Prostate gland (tissue), 2 donors: ENCODE measurements at regions not wholly inside any gene's neighbourhood (a gene's known extent, or its start where the extent isn't known, plus 50 kb on each side); places are given as distances from the start of the nearest gene placed in this dataset.
"Not testable (repeated sequence)": the region's sequence is repeated elsewhere in the genome, so short reads cannot be mapped to it uniquely, and the experiment has no call there.

Source experiments
- DNase-seq: peaks from one replicate; pipeline ENCODE4 v3.0.0-alpha.2; 2019; ENCODE audit warnings: low spot score
- H3K27ac ChIP-seq, 2 donors: fragments of 200-600 bp; sonication (generic); 2 replicates each; pipeline ENCODE4 v1.5.1; 2017 to 2019
- H3K27me3 ChIP-seq: fragments of 200-600 bp; sonication (generic); replicated peaks from 2 replicates; pipeline ENCODE4 v1.5.1; 2019; ENCODE audit not compliant: insufficient read depth
- H3K36me3 ChIP-seq, 2 donors: fragments of 200-600 bp; sonication (generic); 1 replicate in 1 of 2; 2 replicates in 1 of 2; pipeline versions ENCODE4 v1.5.1 to v1.8.1; 2017 to 2019
- H3K4me1 ChIP-seq: fragments of 200-600 bp; sonication (generic); replicated peaks from 2 replicates; pipeline ENCODE4 v1.5.1; 2019
- H3K4me3 ChIP-seq, 2 donors: fragments of 200-600 bp; sonication (generic); 2 replicates each; pipeline ENCODE4 v1.5.1; 2017 to 2019
- H3K9me3 ChIP-seq: fragments of 200-600 bp; sonication (generic); 2 replicates; pipeline ENCODE4 v1.5.1; 2017
- POLR2A ChIP-seq: fragments of 450-650 bp; IDR thresholded peaks from one replicate; pipeline ENCODE4 v1.6.1; 2016; ENCODE audit warnings: antibody characterized with exemption, mild to moderate bottlenecking
- POLR2AphosphoS5 ChIP-seq: sonication (generic); formaldehyde crosslinking; IDR thresholded peaks from one replicate; pipeline ENCODE4 v1.6.1; 2017; ENCODE audit warnings: antibody characterized with exemption
- WGBS: methylation state at CpG from one replicate; pipeline ENCODE4 v1.1.5; 2018; 5-methylcytosine and 5-hydroxymethylcytosine counted together
- intact Hi-C: fragments of 100-400 bp; cut with DNase I; formaldehyde crosslinking; loops from one replicate; pipeline ENCODE4 v1.14.2; 2022
- TF ChIP-seq, protein P1 (sequence below), 4 experiments: fragments of 200-600 bp in 2 of 4; fragments of 450-650 bp in 2 of 4; sonication (generic) in 2 of 4; IDR thresholded peaks; 1 replicate in 3 of 4; 2 replicates in 1 of 4; pipeline ENCODE4 v1.5.1; 2016 to 2019; ENCODE audit warnings: antibody characterized with exemption in 4 of 4, mild to moderate bottlenecking in 2 of 4, moderate library complexity in 2 of 4

DNA sequence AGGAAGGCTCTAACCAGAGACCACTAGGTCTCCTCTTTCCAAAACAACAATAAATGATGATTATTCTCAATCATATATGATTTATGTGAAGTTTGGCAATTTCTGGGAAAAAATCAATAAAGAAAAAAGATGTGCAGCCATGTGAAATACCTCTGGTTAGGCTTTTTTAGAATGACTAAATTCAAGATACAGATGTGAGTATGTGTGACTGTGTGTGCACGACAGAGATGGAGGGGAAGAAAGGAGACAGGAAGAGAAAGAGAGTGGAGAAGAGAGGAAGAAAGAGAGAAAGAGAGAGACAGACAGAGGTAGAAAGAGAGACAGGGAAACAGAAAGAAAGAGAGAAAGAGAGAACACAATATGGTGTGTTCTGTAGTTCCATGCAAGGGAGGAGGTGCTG is 558.6 kb upstream of the CDH5 start:
- H3K27ac ChIP-seq: no peak overlapping the region
- intact Hi-C loops: no loop called here
- no peaks in the 10 kb centered on the region for H3K27me3 ChIP-seq
- H3K4me3 ChIP-seq: no peak overlapping the region
- no peaks in the 10 kb centered on the region for H3K4me1 ChIP-seq
- TF ChIP-seq, protein P1, sequence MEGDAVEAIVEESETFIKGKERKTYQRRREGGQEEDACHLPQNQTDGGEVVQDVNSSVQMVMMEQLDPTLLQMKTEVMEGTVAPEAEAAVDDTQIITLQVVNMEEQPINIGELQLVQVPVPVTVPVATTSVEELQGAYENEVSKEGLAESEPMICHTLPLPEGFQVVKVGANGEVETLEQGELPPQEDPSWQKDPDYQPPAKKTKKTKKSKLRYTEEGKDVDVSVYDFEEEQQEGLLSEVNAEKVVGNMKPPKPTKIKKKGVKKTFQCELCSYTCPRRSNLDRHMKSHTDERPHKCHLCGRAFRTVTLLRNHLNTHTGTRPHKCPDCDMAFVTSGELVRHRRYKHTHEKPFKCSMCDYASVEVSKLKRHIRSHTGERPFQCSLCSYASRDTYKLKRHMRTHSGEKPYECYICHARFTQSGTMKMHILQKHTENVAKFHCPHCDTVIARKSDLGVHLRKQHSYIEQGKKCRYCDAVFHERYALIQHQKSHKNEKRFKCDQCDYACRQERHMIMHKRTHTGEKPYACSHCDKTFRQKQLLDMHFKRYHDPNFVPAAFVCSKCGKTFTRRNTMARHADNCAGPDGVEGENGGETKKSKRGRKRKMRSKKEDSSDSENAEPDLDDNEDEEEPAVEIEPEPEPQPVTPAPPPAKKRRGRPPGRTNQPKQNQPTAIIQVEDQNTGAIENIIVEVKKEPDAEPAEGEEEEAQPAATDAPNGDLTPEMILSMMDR (IDR thresholded peaks at IDR 0.05): no peak
- TF ChIP-seq POLR2AphosphoS5 (no peak), POLR2A (no peak)
- no peak for DNase-seq
- H3K36me3 ChIP-seq: no peaks in the 10 kb centered on the region
- WGBS: 93% methylated on average over 1 of the region's 1 CpG
- no peaks in the 10 kb centered on the region for H3K9me3 ChIP-seq

DNA sequence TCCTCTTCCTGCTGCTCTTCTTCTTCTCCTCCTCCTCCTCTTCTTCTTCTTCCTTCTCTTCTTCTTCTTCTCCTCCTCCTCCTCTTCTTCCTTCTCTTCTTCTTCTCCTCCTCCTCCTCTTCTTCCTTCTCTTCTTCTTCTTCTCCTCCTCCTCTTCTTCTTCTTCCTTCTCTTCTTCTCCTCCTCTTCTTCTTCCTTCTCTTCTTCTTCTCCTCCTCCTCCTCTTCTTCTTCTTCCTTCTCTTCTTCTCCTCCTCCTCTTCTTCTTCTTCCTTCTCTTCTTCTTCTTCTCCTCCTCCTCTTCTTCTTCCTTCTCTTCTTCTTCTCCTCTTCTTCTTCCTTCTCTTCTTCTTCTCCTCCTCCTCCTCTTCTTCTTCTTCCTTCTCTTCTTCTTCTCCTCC is 560.8 kb upstream of the CDH5 start:
- H3K36me3 ChIP-seq, H3K4me3 ChIP-seq, H3K4me1 ChIP-seq, intact Hi-C loops, DNase-seq, H3K9me3 ChIP-seq, H3K27me3 ChIP-seq, H3K27ac ChIP-seq: not testable (repeated sequence)

DNA sequence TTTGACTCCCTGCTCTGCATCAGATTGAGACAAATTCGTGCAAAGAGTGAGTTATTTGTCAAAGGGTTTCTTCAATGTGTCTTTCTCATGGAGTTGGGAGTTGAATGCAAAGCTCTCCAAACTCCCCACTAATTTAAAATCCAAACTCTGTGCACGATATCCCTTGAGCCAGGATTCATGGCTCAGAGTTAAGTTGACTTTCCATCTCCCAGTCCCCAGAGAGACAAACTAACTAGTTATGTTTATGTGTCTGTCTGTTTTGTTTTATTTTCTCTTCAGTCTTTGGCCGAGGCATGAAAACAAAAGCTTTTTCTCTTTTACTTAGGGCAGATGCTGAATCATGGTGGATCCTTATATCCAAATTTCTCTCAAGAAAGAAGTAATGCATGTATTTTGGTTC is 570.0 kb upstream of the CDH5 start:
- DNase-seq: no peak
- intact Hi-C loops: no loop called here
- WGBS: 63% methylated on average over 3 of the region's 3 CpGs
- Histone ChIP-seq H3K36me3 (no peaks in the 10 kb centered on the region), H3K4me1 (no peaks in the 10 kb centered on the region), H3K27me3 (no peaks in the 10 kb centered on the region), H3K27ac (no peak overlapping the region), H3K4me3 (no peak overlapping the region), H3K9me3 (no peaks in the 10 kb centered on the region)
- TF ChIP-seq POLR2AphosphoS5: no peak
- TF ChIP-seq, protein P1 (IDR thresholded peaks at IDR 0.05): no peak
- no peak for TF ChIP-seq POLR2A

DNA sequence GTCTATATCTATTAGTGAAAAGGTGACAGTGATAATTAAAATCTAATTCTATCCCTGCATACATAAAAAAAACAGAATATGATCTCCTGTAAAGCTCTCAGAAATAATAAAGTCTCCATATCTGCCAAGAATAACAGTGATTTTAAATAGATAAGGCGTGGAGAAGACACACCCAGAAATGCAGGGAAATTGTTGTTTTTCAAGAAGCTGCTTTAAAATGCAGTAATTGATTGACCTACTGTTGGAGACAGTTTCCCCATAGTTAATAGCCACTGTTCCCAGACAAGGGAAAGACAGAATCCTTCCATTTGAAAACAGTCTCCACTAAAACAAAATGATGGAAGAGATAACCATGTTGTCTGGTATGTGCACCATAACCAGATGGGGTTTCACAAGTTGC is 571.5 kb upstream of the CDH5 start:
- no peak overlapping the region for H3K4me3 ChIP-seq
- 61% methylated on average over 1 of the region's 1 CpG for WGBS
- intact Hi-C loops: no loop called here
- H3K27me3 ChIP-seq: no peaks in the 10 kb centered on the region
- no peaks in the 10 kb centered on the region for H3K4me1 ChIP-seq
- DNase-seq: no peak
- H3K36me3 ChIP-seq: no peaks in the 10 kb centered on the region
- H3K27ac ChIP-seq: no peak overlapping the region
- H3K9me3 ChIP-seq: no peaks in the 10 kb centered on the region
- TF ChIP-seq, protein P1 (IDR thresholded peaks at IDR 0.05): no peak
- TF ChIP-seq POLR2AphosphoS5 (no peak), POLR2A (no peak)

DNA sequence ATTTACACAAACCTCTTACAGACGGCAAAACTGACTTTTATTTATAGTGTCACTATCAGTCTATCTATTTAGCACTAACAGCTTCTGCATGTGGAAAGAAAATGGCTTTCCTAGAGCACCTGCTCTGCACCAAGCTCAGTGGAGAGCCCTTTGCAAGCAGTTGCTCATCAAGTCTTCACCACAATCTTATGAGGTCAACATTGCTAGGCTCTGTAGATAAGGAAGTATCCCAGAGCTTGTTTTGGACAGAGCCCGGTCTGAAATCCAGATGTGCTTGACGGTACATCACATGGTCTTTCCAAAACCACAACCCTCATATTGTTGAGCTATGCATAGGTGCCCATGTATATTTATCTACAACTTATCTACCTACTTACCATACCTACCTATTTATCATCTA is 572.7 kb upstream of the CDH5 start:
- Histone ChIP-seq H3K9me3 (no peaks in the 10 kb centered on the region), H3K27ac (no peak overlapping the region), H3K27me3 (no peaks in the 10 kb centered on the region), H3K4me1 (no peaks in the 10 kb centered on the region), H3K4me3 (no peak overlapping the region), H3K36me3 (no peaks in the 10 kb centered on the region)
- intact Hi-C loops: no loop called here
- no peak for DNase-seq
- 85% methylated on average over 3 of the region's 3 CpGs for WGBS
- TF ChIP-seq, protein P1 (IDR thresholded peaks at IDR 0.05): no peak
- TF ChIP-seq POLR2AphosphoS5 (no peak), POLR2A (no peak)
